Transverse colon (tissue), 4 donors: ENCODE measurements at regions not wholly inside any gene's neighbourhood (a gene's known extent, or its start where the extent isn't known, plus 50 kb on each side); places are given as distances from the start of the nearest gene placed in this dataset.

Experiments
- DNase-seq: peaks from one replicate; pipeline ENCODE4 v3.0.0-alpha.2; 2019
- H3K27ac ChIP-seq, 4 donors: fragments of 200-600 bp; sonication (generic); 2 replicates each; pipeline ENCODE4 v1.5.1; 2016 to 2018; ENCODE audit warnings: inconsistent platforms in 4 of 4
- H3K27me3 ChIP-seq: fragments of 200-600 bp; sonication (generic); 2 replicates; pipeline ENCODE4 v1.5.1; 2017; ENCODE audit warnings: inconsistent platforms
- H3K36me3 ChIP-seq, 4 donors: fragments of 200-600 bp; sonication (generic); 2 replicates each; pipeline ENCODE4 v1.5.1; 2017 to 2019; ENCODE audit warnings: inconsistent platforms in 4 of 4
- H3K4me1 ChIP-seq, 4 donors: fragments of 200-600 bp; sonication (generic); 2 replicates each; pipeline ENCODE4 v1.5.1; 2017 to 2020; ENCODE audit warnings: inconsistent platforms in 4 of 4
- H3K4me3 ChIP-seq, 4 donors: fragments of 200-600 bp; sonication (generic); 1 replicate in 1 of 4; 2 replicates in 3 of 4; pipeline versions ENCODE4 v1.5.1 to v1.6.1; 2017 to 2019; ENCODE audit warnings: inconsistent platforms in 4 of 4
- H3K9me3 ChIP-seq, 2 donors: fragments of 200-600 bp; sonication (generic); 2 replicates each; pipeline ENCODE4 v1.5.1; 2017 to 2019; ENCODE audit warnings: inconsistent platforms in 2 of 2
- CTCF ChIP-seq, 5 experiments: fragments of 200-600 bp in 3 of 5; fragments of 450-650 bp in 2 of 5; sonication (generic) in 3 of 5; IDR thresholded peaks; 1 replicate in 2 of 5; 2 replicates in 3 of 5; pipeline ENCODE4 v1.5.1; 2016 to 2017; ENCODE audit warnings: antibody characterized with exemption in 5 of 5, inconsistent platforms in 3 of 5, mild to moderate bottlenecking in 2 of 5, moderate library complexity in 1 of 5
- EP300 ChIP-seq: sonication (generic); formaldehyde crosslinking; IDR thresholded peaks from one replicate; pipeline ENCODE4 v1.6.1; 2017; ENCODE audit warnings: antibody characterized with exemption, low read depth
- POLR2A ChIP-seq: fragments of 450-650 bp; IDR thresholded peaks from one replicate; pipeline ENCODE4 v1.6.1; 2016; ENCODE audit warnings: antibody characterized with exemption, mild to moderate bottlenecking, moderate library complexity
- POLR2AphosphoS5 ChIP-seq, 3 donors: sonication (generic); formaldehyde crosslinking; IDR thresholded peaks; one replicate each; pipeline ENCODE4 v1.6.1; 2016; ENCODE audit warnings: antibody characterized with exemption in 3 of 3
- WGBS, 2 donors: methylation state at CpG; one replicate each; pipeline ENCODE4 v1.1.5; 2018; ENCODE audit warnings: low coverage in 1 of 2; 5-methylcytosine and 5-hydroxymethylcytosine counted together
- in situ Hi-C, 4 donors: fragments of 200-750 bp; cut with MboI; loops; one replicate each; pipeline versions ENCODE4 v1.15.0 to v1.15.1; 2017; ENCODE audit warnings: low sequenced_read_pairs in 3 of 4, low pct_ligation_motif_present in 1 of 4, low pct_unique_long_range_greater_than_20kb in 1 of 4
- intact Hi-C: fragments of 100-400 bp; cut with DNase I; formaldehyde crosslinking; loops from one replicate; pipeline ENCODE4 v1.15.1; 2023; ENCODE audit warnings: low total_unique reads

- Histone ChIP-seq H3K36me3 (no peaks in the 10 kb centered on the region), H3K4me3 (no peak overlapping the region), H3K4me1 (no peaks in the 10 kb centered on the region), H3K9me3 (no peaks in the 10 kb centered on the region), H3K27me3 (no peaks in the 10 kb centered on the region), H3K27ac (no peak overlapping the region)
- DNase-seq, result no peak
- TF ChIP-seq POLR2AphosphoS5 (IDR thresholded peaks at IDR 0.05), result no peak
- no peak for TF ChIP-seq EP300
- no peak for TF ChIP-seq CTCF (IDR thresholded peaks at IDR 0.05)
- intact Hi-C loops (loop anchor here (5.0 kb wide), 1 partner anchor 1267 kb away; no protein-coding TSS in a partner anchor), in situ Hi-C loops (no loop called here)
- WGBS, 2 donors, result 56% methylated on average over 6 to 8 of the region's 8 CpGs
Observed at GRCh38 chr9:99294850-99295461, 72.9 kb downstream of the SEC61B start.

- no peaks in the 10 kb centered on the region for H3K4me1 ChIP-seq
- no peaks in the 10 kb centered on the region for H3K27me3 ChIP-seq
- WGBS, 2 donors, result 64% methylated on average over 38 of the region's 38 CpGs; no CpG with 5 or more reads in 1 of the 2 donors
- TF ChIP-seq POLR2AphosphoS5 (IDR thresholded peaks at IDR 0.05) (no peak), CTCF (IDR thresholded peaks at IDR 0.05) (no peak), POLR2A (no peak), EP300 (no peak)
- no peaks in the 10 kb centered on the region for H3K36me3 ChIP-seq
- H3K9me3 ChIP-seq, result no peaks in the 10 kb centered on the region
- intact Hi-C loops, result loop anchor here (5.0 kb wide), 1 partner anchor 1266 kb away; no protein-coding TSS in a partner anchor
- peak overlapping the region in 3 of 4 donors; percentile 11 to 17 (median 12) for H3K4me3 ChIP-seq
- DNase-seq, result no peak
- peak overlapping the region in 1 of 4 donors; percentile 21 for H3K27ac ChIP-seq
- in situ Hi-C loops, result no loop called here
Observed at GRCh38 chr9:99296291-99296951, 74.3 kb downstream of the SEC61B start.

GRCh38 chr9:99298614-99299013, 76.5 kb downstream of the SEC61B start:
- Histone ChIP-seq H3K4me3 (no peak overlapping the region), H3K36me3 (no peaks in the 10 kb centered on the region), H3K27ac (no peak overlapping the region), H3K27me3 (no peaks in the 10 kb centered on the region), H3K9me3 (no peaks in the 10 kb centered on the region), H3K4me1 (no peaks in the 10 kb centered on the region)
- TF ChIP-seq EP300, result no peak
- intact Hi-C loops (loop anchor here (5.0 kb wide), 1 partner anchor 1264 kb away; no protein-coding TSS in a partner anchor), in situ Hi-C loops (no loop called here)
- WGBS, 2 donors, result 73 to 93% methylated on average over 4 to 7 of the region's 7 CpGs
- DNase-seq, result no peak

GRCh38 chr9:99299211-99300102, 77.4 kb downstream of the SEC61B start:
- Histone ChIP-seq H3K27me3 (no peaks in the 10 kb centered on the region), H3K9me3 (no peaks in the 10 kb centered on the region), H3K36me3 (no peaks in the 10 kb centered on the region), H3K4me3 (no peak overlapping the region), H3K27ac (no peak overlapping the region), H3K4me1 (no peaks in the 10 kb centered on the region)
- DNase-seq, result no peak
- in situ Hi-C loops (no loop called here), intact Hi-C loops (loop anchor here (5.0 kb wide), 1 partner anchor 1263 kb away; no protein-coding TSS in a partner anchor)
- WGBS, 2 donors, result 66 to 83% methylated on average over 2 to 4 of the region's 4 CpGs
- TF ChIP-seq CTCF (IDR thresholded peaks at IDR 0.05) (no peak), POLR2AphosphoS5 (IDR thresholded peaks at IDR 0.05) (no peak), POLR2A (no peak), EP300 (no peak)
